ENCODE measurements at regions not wholly inside any gene's neighbourhood (a gene's known extent, or its start where the extent isn't known, plus 50 kb on each side); places are given as distances from the start of the nearest gene placed in this dataset.
"Not testable (repeated sequence)": the region's sequence is repeated elsewhere in the genome, so short reads cannot be mapped to it uniquely, and the experiment has no call there.

DNA sequence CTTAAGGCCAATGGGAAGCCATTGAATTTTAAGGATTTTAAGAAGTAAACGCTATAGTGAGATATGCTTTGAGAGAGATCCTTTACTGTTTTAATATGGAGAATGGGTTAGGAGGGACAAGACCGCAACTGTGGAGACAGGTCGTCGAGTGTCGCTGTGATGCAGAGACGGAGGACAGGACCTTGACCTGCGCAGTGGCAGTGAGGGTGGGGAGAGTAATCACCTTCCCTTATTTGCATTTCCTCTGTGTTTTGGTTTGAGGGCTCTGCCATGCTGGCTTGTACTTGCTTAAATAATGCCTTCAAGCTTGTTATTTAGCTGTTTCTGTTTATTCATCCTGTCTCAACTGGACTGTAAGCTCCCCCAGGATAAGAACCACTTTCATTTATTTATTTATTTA lies 345.0 kb downstream of the FBXW7 start:
- DNase-seq, result no peak

DNA sequence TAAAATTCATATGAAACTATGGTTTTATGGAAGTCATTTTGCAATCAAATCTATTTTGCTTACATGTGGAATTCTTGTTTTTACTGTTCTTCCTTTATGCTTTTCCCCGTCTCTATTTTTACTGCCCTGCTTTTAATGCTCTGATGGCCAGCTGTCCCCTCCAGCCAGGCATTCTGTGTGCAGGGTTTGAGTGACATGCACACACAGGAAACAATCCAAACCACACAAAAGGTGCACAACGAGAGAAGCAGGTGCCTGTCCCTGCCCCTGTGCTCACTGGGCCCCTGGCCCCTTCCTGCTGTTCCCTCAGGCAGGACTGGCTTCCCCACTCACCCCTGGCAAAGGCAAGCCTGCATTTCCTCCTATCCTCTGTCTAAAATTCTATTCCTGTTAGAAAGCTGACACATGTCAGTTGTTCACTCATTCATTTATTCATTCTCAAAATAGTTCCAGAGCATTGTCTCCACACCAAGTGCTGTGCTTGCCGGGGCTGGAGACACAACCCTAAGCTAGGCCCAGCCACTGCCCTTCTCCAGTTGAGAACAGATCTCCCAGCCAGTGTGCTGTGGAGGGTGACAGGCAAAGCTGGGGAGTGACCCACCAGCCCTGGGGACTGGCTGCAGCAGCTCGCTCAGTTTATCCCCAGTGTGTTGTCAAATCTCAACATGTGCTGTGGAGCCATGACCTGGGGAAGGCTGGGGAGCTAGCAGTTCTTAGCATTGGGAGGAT lies 346.3 kb downstream of the FBXW7 start:
- DNase-seq, result no peak

DNA sequence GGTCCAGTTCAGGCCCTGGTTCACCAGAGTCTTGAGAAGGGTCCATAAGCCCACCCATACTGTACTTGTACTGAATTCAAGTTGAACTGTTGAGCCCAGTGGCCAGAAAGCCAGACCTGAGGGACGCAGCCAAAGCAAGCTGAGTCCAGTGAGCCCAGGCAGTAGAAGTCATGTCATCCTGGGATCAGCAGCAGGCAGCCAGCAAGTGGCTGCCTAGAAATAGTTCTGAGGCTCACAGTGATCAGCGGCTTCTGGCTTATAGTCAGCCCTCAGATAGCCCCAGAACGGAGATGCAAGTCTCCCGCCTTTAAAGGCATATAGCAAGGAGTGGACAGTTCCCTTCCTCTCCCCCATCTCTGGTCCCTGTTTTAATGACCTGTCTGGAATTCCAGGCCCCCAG lies 347.1 kb downstream of the FBXW7 start:
- DNase-seq, result no peak

DNA sequence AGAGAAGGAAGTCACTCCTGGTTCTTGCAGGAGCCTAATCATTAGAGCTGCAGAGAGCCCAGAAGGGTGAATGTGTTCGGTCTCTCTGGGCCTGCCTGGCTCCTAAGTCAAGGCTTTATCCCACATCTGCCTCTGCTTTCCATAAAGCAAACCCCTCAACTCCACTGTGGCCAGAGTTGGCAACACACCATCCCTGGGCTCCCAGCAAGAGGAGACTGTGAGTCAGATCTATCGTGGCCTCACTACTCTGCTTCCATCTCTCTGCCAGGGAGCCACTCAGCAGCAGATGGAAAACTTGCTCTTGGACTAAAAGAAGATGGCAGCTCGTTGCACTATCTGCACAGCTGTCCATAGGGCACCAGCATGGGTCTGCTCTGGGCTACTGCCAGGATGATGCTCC lies 348.2 kb downstream of the FBXW7 start:
- DNase-seq, result no peak

DNA sequence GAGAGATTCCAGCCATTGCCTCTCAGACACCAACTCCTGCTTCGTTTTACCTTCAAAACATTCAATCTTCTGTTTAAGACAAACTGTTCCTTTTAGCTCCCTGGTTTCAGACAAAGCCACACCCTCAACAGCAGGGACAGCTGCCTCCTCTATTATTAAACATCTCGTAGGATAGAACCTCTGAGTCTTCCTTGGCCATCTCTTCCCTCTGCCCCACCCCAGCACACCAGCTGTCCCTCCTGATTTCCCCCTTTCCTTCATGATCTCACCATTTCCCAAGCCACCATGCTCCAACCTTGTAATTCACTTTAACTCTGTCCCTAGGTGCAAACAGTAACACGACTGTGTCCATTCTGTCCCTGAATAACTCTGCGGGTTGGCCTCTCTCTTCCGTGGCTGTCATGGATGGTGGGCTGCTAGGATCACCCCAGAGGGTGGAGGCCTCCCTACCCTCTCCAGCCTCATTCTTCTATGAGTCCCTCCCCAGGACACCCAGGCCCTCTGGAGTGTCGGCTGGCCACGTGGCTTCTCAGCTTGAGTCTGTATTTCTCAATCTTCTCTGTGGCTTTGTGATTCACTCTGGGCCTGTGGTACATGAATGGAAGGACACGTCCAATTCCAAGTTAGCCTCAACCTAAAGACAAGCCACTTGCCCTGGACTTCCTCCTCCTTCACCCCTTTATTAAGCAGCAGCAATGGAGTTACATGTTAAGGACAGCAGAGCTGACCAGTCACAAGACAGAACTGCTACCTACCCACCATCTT lies 349.9 kb downstream of the FBXW7 start:
- no peak for DNase-seq

DNA sequence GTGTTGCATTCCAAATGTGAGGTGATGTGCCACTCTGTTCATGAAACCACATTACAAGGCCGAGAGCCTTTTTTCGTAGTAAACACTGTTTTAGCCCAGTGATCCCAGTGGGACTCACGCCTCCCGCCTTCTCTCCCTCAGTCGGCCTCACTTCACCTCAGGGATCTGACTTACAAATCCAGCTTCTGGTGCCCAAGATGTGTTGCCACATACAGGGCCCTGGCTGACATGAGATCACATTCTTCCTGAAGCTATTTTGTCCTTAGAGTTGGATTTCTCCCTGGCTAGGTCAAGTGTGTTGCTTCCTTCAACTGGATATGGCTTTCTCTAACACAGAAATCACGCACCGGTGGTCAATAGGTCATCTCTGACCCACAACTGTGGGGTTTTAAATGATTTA lies 354.7 kb downstream of the FBXW7 start:
- DNase-seq, result no peak

DNA sequence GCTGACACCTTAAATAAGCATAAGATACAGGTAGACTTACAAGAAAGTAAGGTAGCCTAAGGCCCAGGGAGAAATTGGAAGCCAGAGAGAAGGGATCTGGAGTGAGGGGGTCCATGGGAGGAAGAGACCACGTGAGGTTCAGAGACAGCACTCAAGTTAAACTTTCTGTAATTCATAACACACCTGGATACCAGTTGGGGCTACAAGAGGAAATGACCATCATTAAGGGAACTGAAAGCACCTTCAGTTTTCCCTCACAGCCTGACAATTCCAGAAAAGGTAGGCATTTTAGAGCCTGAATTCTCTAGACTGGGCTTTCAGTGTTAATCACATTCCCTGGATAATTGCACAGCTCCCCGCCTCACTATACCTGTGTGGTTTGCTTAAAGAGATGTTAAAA lies 355.5 kb downstream of the FBXW7 start:
- no peak for DNase-seq

DNA sequence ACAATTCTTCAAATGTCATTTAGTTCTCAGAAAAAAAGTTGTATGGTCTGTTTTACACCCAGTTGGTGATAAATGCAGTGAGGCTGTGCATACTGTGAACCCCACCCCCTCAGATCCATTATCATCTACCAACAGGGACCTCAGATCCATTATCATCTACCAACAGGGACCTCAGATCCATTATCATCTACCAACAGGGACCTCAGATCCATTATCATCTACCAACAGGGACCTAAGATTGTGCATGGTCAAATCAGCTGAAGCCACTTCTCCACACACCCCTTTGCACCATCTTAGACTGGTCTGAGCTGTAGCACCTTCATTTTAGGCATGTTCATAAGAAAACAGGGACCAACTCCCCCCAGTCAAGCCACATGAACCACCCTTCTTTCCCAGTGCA lies 358.4 kb downstream of the FBXW7 start:
- not testable (repeated sequence) for DNase-seq

DNA sequence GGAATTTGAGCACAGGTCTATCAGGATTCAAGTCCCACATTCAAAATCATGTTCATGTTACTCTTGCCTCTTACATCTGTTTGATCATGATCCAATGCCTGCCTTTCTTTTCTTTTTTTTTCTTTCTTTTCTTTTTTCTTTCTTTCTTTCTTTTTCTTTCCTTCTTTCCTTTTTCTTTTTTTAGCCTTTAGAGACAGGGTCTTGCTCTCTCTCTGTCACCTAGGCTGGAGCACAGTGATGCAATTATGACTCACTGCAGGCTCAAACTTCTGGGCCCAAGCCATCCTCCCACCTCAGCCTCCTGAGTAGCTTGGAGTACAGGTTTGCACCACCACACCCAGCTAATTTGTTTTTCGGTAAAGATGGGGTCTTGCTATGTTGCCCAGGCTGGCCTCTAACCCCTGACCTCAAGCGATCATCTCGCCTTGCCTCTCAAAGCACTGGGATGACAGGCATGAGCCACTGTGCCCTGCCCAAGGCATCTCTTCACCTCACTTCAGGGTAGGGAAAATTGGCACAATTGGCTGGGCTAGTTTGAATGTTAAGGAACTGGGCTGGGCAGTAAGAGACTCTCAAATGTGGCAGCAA lies 359.2 kb downstream of the FBXW7 start:
- DNase-seq, result no peak

DNA sequence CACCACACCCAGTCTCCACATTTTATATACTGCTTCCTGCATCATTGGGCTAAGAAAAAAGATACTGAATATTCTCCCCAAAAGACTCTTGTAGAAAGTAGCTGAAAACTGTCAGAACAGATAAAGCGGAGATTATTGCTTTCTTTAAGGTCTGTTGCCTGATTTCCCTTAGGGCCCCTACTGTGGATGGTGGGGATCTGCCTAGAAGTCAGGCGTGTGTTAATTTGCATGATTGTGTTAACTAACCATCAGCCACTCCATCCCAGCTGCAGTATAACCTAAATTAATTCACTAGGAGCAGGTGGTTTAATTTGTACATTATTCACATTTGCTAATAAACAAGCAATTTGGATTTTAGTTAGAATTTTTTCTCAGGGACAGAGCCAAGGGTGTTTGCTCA lies 360.3 kb downstream of the FBXW7 start:
- no peak for DNase-seq

DNA sequence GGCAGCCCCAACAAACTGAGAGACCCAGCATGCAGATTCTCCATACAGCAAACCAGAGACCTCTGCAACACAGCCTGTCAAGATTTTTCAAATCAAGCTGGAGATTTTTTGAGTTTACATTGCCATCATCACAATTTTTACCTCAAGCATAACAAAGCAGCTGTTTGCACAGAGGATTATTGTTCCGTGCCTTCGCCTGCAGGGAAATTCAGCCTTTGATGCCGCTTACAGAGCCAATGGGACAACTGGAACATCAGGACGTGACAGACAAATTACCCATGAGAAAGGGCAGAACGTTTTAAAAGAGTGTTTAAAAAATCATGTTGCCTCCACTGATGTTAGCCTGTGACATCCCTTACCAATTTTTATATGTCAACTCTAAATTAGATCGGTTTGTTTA lies 363.7 kb downstream of the FBXW7 start:
- DNase-seq, result no peak

DNA sequence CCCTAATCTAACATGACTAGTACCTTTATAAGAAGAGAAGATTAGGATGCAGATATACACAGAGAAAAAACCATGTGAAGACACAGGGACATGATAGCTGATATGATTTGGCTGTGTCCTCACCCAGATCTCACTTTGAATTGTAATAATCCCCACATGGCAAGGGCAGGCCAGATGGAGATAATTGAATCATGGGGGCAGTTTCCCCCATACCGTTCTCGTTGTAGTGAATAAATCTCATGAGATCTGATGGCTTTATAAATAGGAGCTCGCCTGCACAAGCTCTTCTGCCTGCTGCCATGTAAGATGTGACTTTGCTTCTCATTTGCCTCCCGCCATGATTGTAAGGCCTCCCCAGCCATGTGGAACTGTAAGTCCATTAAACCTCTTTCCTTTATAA lies 364.3 kb downstream of the FBXW7 start:
- no peak for DNase-seq

DNA sequence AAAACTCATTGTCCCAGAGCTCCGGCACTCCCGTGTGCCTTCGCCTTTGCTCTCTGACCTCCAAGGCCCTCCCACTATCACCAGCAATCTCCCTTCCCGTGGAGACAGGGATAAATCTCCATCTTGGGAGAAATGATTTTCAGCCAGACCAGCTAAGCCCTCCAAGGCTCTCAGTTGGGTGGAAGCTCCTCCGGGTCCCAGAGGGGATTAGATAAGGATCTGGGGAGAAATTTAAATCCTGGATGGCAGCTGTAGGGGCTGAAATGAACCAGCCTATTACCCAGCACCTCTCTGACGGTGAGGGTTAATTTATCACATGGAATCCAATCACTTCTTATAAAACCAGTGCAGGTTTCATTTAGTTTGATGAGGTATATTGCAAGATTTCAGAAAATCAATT lies 366.2 kb downstream of the FBXW7 start:
- DNase-seq, result no peak

DNA sequence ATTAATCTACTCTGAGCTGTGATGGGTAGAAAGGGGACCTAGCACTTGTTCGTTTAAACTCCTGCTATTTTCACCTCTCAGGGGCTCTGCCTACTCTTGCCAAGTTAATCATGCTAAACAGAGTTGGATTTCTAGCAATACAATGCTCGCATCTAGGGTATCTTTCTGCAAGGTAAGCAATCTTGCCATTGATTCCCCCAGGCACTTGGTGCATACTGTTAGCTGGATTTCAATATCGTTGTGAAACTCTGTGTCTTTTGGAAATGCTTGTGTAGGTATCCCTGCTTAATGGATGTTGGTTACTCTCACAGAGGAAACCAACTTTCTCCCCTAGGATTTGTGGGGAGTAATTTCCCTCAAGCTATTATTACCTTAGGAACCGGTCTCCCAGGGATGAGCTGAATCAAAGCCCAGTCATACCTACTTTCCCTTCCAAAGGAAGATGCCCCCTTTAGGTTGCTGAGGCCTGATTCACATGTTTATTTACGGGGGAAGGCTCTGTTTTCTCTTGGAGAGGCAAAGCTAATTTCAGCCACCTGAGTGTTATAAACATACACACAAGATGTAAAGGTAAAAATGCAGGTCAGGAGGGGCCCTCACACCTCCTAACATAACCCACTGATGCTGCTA lies 366.8 kb downstream of the FBXW7 start:
- DNase-seq, result no peak

DNA sequence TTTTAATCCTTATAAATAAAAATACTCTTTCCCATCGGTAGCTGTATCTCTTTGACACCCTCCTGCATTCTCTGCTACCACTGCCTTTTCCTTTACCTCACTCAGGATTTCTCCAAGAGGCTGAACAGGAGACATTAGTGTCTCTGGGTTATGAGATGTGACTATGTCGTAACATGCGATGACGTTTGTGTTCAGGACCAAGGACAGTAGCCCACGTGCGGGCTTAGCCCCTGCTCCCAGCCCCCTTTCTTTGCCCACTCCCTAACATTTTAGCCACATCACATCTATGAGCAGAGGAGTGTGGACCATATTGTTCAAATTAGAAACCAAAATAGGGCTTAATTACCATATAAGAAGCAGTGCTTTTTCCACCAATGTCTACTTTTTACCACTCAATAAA lies 369.3 kb downstream of the FBXW7 start:
- no peak for DNase-seq

DNA sequence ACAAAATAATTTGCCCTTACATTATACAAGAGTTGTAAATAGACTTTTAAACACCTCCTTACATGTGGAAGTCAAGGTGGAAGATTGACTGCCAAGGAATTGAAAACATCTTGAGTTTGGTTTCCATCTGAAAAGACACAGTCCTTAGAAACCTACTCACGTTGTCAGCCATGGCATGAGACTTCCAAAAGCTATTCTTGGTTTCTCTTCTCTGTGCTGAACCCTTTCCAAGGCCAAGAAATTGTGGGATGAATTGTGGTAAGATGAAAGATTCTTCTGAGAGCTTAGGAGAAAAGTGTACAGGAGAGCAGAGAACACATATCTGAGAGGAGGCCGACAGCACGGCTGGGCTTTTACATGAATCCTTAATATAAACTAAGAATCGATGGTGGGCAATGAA lies 370.0 kb downstream of the FBXW7 start:
- no peak for DNase-seq

DNA sequence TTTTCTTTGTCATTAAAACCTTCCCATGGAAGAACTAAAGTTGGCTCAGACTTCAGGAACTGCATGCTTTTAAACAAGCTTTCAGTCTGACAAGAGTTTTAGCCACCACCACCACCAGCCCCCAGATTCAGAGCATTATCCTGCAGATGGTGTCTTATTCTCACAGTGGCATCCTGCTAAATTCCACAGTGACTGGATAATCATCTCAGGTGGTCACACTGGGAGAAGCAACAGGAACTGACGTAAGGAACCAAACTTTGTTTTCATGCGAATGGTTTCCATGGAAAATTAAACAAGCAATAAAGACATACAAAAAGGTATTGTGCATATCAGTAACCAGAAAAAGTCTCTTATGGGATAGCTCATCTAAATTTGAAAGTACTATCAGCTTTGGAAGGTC lies 370.7 kb downstream of the FBXW7 start:
- no peak for DNase-seq

DNA sequence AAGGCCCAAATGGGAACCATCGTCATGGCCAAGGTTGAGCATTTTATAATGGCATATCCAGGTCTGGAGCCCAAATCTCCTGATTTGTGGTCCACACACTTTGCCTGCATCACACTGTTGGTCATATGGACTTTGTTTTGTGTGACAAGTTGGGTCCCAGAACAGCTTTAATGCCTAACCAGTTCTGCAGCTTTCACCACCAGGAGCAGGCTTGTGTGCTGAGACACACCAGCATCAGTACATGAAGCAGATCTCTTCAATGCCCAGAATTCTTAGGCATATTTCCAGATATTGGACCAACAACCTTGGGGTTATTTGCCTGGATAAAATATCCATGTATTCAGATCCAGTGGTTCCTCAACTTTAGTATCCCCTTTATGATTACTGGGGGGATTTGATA lies 371.3 kb downstream of the FBXW7 start:
- DNase-seq, result no peak

DNA sequence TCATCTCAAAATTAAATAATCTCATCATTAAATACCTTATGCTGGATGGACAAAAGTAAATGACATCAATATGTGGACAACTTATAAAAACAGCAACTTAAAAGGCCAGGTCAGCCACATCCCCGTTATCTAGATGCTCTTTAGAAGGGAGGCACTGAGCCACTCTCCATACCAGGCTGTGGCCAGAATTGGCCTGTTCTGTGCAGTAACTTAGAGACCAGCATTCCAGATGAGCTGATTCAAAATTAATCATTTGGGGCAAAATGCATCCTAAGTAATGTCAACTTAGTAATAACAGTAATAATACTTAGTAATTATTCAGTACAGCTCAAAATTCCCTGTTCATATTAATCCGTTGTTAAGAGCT lies 373.6 kb downstream of the FBXW7 start:
- DNase-seq, result no peak

DNA sequence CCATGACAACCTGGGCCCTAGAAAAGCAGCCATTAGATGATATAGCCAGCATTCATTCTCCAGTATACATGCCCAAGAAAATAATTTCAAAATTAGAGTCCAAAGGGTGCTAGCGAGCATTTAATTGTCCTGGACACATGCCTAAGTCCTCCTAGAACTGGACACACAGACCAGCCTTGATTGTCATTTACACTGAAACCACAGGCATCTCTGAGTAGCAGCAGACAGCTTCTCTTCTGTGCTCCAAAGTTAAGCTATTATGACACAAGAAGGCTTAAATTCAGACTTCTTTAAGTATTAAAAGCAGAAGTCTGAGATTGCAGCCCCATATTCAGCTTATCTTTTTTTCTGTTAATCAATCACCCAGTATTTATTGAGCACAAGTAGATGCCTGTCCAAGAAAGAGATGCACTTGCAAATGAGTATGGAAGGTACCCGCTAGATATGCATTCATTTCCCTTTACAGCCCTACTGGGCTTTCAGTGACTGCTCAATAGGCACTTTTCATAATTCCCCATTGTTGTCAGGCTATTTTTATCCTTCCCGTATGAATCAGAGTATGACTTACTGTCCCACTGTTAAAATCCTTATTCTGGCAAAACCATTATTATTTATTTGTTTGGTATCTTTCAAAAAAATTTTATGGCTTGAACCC lies 374.1 kb downstream of the FBXW7 start:
- DNase-seq, result no peak

DNA sequence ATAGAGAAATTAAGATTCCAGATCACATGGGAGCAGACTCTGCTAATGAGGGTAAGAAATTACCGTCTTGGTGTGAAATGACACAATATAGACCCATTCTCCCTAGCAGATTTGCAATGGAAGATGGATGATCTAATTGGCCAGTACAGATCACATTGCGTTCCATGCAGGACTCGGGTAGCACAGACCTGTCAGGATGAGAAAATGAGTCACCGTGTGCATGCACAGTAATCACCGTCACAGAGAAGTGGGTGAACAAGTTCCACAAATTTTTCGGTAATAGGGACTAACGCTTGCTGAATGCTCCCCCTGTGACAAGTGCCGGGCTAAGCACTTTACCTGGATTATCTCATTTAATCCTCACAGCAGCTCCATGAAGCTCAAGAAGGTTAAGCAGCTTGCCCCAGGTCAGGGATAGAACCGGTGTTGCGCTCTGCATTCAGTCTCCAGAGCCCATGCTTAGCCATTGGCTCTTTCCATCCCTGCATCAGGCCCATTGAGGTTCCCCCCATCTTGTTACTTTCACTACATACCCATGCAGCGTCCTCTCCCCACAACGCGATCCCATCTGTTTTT lies 375.6 kb downstream of the FBXW7 start:
- no peak for DNase-seq

DNA sequence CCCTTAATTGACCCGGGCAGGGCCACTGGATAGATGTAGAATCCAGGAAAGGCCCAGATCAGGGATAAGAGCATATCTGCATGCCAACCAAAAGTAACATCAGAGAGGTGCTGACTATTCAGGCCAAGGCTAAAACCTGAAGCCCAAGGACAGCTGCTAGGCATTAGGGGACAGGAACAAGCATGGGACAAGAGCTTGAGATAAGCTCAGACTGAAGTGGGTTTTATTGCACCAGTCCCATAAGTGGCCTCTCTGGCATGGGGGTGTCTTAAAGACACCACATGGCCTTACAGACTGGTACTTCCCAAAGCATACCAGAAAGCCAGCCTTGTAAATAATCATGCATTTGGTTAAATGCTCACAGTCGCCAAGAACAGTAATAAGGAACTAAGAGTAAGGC lies 376.1 kb downstream of the FBXW7 start:
- DNase-seq, result no peak

DNA sequence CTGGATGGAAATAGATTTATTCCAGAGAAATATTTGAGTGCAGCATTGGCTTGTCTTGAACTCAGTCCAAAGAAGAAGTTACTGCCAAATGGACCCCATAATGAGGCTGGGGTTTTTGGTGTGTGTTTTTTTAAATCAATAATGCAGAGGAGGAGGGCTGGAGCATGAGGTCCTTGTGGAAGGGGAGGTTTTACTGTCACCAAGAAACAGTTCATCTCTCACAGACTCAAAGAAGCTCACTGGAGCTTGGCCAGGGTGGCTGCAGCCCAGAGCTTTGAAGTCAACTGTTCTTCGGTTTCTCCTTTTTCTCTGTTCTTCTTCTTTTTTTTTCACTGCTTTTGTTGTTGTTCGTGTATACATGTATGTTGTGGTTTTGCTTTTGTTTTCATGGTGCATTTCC lies 377.7 kb downstream of the FBXW7 start:
- no peak for DNase-seq
